Lung (tissue), 11 donors: ENCODE measurements at regions not wholly inside any gene's neighbourhood (a gene's known extent, or its start where the extent isn't known, plus 50 kb on each side); places are given as distances from the start of the nearest gene placed in this dataset.
A peak's percentile ranks its signal among the peaks of the same experiment; 100 is the strongest.

Source experiments
- ATAC-seq: fragments of 200-7000 bp; cut with Tn5 transposase; one replicate; pipeline ENCODE4 v1.9.1; 2020; ENCODE audit warnings: moderate number of reproducible peaks; ENCODE audit not compliant: insufficient read depth, low FRiP score
- DNase-seq, 3 donors: peaks; one replicate each; pipeline ENCODE4 v3.0.0-alpha.2; 2013 to 2017
- H3K27ac ChIP-seq, 2 donors: one replicate each; pipeline ENCODE4 v1.5.1; 2013; ENCODE audit warnings: mild to moderate bottlenecking in 2 of 2, moderate library complexity in 2 of 2, control low read depth in 1 of 2, inconsistent platforms in 1 of 2, low read depth in 1 of 2, low read length in 1 of 2
- H3K27me3 ChIP-seq, 3 donors: one replicate each; pipeline ENCODE4 v1.5.1; 2013; ENCODE audit warnings: low read length in 2 of 3; ENCODE audit not compliant: control insufficient read depth in 3 of 3, insufficient read depth in 3 of 3
- H3K36me3 ChIP-seq, 4 donors: one replicate each; pipeline ENCODE4 v1.5.1; 2013; ENCODE audit warnings: low read length in 4 of 4, mild to moderate bottlenecking in 1 of 4, moderate library complexity in 1 of 4; ENCODE audit not compliant: control insufficient read depth in 4 of 4, insufficient read depth in 4 of 4
- H3K4me1 ChIP-seq, 5 donors: one replicate each; pipeline ENCODE4 v1.5.1; 2013; ENCODE audit warnings: low read length in 5 of 5, mild to moderate bottlenecking in 2 of 5, moderate library complexity in 1 of 5; ENCODE audit not compliant: control insufficient read depth in 5 of 5, insufficient read depth in 5 of 5
- H3K4me3 ChIP-seq: one replicate; pipeline ENCODE4 v1.5.1; 2013; ENCODE audit warnings: mild to moderate bottlenecking, control low read depth, moderate library complexity
- H3K9ac ChIP-seq, 2 donors: one replicate each; pipeline ENCODE4 v1.5.1; 2013; ENCODE audit warnings: low read length in 2 of 2, control low read depth in 1 of 2; ENCODE audit not compliant: insufficient read depth in 1 of 2
- H3K9me3 ChIP-seq, 4 donors: one replicate each; pipeline ENCODE4 v1.5.1; 2013; ENCODE audit warnings: low read length in 3 of 4, mild to moderate bottlenecking in 1 of 4, moderate library complexity in 1 of 4; ENCODE audit not compliant: control insufficient read depth in 4 of 4, insufficient read depth in 3 of 4
- WGBS, 2 donors: extraction: QIAGEN DNeasy Blood & Tissue Kit; methylation state at CpG; one replicate each; pipeline ENCODE4 v1.1.7; 2013; 5-methylcytosine and 5-hydroxymethylcytosine counted together
- TF ChIP-seq, protein P1 (sequence below): IDR thresholded peaks from 2 replicates; pipeline ENCODE4 v1.5.1; 2012; ENCODE audit warnings: mild to moderate bottlenecking; ENCODE audit errors: control extremely low read depth, extremely low read depth
- donor health status: control.
- donor health status: control.
- donor health status: Bipolar disorder and iron deficiency.
- donor health status: healthy.
- donor health status: DM: yes; HTN: yes; CAD: no.

DNA sequence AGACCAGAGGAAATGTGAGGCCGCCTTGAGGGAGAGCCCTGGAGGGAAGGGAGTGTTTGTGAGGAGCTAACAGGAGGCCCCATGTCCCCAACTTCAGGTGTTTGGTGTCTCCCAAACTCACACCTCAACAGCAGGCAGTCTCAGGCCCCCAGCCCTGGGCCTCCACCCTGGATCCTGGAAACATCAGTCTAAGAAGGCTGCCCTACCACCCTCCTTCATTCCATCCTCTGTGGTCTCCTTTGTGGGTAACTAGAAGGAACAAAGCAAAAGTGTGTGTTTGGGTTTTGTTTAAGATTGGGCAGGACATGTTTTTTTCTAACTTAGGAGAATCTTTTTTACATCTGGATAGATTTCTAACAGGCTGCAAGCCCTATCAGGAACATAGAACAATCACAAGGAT, 404.3 kb downstream of the BCL11A start:
- no peak for DNase-seq
- 54 to 61% methylated on average over 1 of the region's 1 CpG for WGBS, 2 donors

GRCh38 chr2:60148716-60149115, 404.7 kb downstream of the BCL11A start:
- ATAC-seq (no peak), DNase-seq (no peak)
- no peak overlapping the region for H3K9ac ChIP-seq
- TF ChIP-seq, protein P1, sequence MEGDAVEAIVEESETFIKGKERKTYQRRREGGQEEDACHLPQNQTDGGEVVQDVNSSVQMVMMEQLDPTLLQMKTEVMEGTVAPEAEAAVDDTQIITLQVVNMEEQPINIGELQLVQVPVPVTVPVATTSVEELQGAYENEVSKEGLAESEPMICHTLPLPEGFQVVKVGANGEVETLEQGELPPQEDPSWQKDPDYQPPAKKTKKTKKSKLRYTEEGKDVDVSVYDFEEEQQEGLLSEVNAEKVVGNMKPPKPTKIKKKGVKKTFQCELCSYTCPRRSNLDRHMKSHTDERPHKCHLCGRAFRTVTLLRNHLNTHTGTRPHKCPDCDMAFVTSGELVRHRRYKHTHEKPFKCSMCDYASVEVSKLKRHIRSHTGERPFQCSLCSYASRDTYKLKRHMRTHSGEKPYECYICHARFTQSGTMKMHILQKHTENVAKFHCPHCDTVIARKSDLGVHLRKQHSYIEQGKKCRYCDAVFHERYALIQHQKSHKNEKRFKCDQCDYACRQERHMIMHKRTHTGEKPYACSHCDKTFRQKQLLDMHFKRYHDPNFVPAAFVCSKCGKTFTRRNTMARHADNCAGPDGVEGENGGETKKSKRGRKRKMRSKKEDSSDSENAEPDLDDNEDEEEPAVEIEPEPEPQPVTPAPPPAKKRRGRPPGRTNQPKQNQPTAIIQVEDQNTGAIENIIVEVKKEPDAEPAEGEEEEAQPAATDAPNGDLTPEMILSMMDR, result no peak
- H3K27ac ChIP-seq, result no peak overlapping the region
- H3K9me3 ChIP-seq, result peaks cover 0 to 5% (median 0%) of the 10 kb centered on the region in 4 donors
- H3K36me3 ChIP-seq, result no peaks in the 10 kb centered on the region
- 42 to 58% methylated on average over 4 of the region's 4 CpGs for WGBS, 2 donors
- H3K4me1 ChIP-seq, result no peaks in the 10 kb centered on the region
- no peaks in the 10 kb centered on the region for H3K27me3 ChIP-seq
- no peak overlapping the region for H3K4me3 ChIP-seq

More for the DNA sequence above, 404.3 kb downstream of the BCL11A start:
- no peaks in the 10 kb centered on the region for H3K4me1 ChIP-seq
- no peak overlapping the region for H3K9ac ChIP-seq
- H3K27ac ChIP-seq, result no peak overlapping the region
- H3K27me3 ChIP-seq, result no peaks in the 10 kb centered on the region
- no peak overlapping the region for H3K4me3 ChIP-seq
- H3K36me3 ChIP-seq, result no peaks in the 10 kb centered on the region
- H3K9me3 ChIP-seq, result peaks cover 0 to 5% (median 0%) of the 10 kb centered on the region in 4 donors
- no peak for ATAC-seq
- TF ChIP-seq, protein P1, result no peak

GRCh38 chr2:60140185-60140584, 413.3 kb downstream of the BCL11A start:
- no peak overlapping the region for H3K9ac ChIP-seq
- DNase-seq (peak in 1 of 3 donors; percentile 7), ATAC-seq (no peak)
- TF ChIP-seq, protein P1, result no peak
- H3K27me3 ChIP-seq, result no peaks in the 10 kb centered on the region
- H3K36me3 ChIP-seq, result no peaks in the 10 kb centered on the region
- H3K9me3 ChIP-seq, result peaks cover 0 to 7% (median 0%) of the 10 kb centered on the region in 4 donors
- no peak overlapping the region for H3K4me3 ChIP-seq
- H3K27ac ChIP-seq, result no peak overlapping the region
- WGBS, 2 donors, result 67 to 79% methylated on average over 3 of the region's 3 CpGs
- H3K4me1 ChIP-seq, result peaks cover 0 to 4% (median 0%) of the 10 kb centered on the region in 5 donors

DNA sequence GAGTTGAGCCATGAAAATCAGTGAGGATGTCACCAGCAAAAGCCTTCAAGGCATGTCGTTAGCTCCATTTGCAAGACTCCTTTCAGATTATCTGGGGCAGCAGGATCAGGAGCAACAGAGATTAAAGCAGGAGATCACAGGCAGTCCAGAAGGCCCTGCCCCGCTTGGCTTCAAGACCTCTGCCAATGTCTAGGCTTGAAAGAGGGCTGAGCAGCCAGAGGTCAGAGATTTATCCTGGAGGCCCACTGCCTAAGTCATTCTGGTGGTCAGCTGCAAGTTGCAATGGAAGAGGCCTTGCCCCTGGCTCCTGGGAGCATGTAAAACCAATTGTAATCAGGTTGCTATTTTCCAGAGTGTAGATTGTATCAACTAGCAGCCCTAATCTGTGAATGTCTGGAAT, 416.5 kb downstream of the BCL11A start:
- H3K27me3 ChIP-seq, result no peaks in the 10 kb centered on the region
- H3K27ac ChIP-seq, result no peak overlapping the region
- H3K36me3 ChIP-seq, result no peaks in the 10 kb centered on the region
- ATAC-seq (no peak), DNase-seq (no peak)
- H3K9me3 ChIP-seq, result peaks cover 0 to 7% (median 0%) of the 10 kb centered on the region in 4 donors
- no peak overlapping the region for H3K4me3 ChIP-seq
- peaks cover 0 to 4% (median 0%) of the 10 kb centered on the region in 5 donors for H3K4me1 ChIP-seq
- TF ChIP-seq, protein P1, result no peak
- H3K9ac ChIP-seq, result no peak overlapping the region
- 81 to 90% methylated on average over 2 of the region's 2 CpGs for WGBS, 2 donors
